22Rv1 (cell line): ENCODE measurements at regions not wholly inside any gene's neighbourhood (a gene's known extent, or its start where the extent isn't known, plus 50 kb on each side); places are given as distances from the start of the nearest gene placed in this dataset.

Source experiments
- H3K27ac ChIP-seq: fragments of 450-650 bp; 2 replicates; pipeline ENCODE4 v1.5.1; 2017
- ZFX ChIP-seq: fragments of 450-650 bp; IDR thresholded peaks from 2 replicates; pipeline ENCODE4 v1.6.1; 2017; ENCODE audit warnings: antibody characterized with exemption, borderline replicate concordance
- TF ChIP-seq, protein P1 (sequence below): fragments of 450-650 bp; IDR thresholded peaks from 2 replicates; pipeline ENCODE4 v1.5.1; 2017; ENCODE audit warnings: mild to moderate bottlenecking

DNA sequence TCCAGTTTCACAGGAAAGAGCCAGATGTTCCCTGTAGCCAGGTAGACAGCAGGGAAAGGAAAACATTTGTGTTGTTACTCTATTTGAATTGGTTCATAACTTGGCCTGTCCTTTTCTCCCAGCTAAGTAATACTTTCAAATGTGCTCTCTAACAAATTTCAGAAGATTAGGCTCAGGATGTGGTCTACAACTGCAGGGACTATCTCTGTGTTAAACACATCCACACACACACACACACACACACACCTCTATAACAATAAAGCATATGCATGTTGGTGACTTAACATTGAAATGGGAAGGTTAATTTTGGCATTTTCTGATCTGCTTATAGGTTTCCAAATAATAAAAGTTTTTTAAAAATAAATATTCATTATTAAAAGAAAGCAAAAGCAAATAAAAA lies 316.0 kb upstream of the ARGLU1 start:
- TF ChIP-seq, protein P1, sequence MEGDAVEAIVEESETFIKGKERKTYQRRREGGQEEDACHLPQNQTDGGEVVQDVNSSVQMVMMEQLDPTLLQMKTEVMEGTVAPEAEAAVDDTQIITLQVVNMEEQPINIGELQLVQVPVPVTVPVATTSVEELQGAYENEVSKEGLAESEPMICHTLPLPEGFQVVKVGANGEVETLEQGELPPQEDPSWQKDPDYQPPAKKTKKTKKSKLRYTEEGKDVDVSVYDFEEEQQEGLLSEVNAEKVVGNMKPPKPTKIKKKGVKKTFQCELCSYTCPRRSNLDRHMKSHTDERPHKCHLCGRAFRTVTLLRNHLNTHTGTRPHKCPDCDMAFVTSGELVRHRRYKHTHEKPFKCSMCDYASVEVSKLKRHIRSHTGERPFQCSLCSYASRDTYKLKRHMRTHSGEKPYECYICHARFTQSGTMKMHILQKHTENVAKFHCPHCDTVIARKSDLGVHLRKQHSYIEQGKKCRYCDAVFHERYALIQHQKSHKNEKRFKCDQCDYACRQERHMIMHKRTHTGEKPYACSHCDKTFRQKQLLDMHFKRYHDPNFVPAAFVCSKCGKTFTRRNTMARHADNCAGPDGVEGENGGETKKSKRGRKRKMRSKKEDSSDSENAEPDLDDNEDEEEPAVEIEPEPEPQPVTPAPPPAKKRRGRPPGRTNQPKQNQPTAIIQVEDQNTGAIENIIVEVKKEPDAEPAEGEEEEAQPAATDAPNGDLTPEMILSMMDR, result no peak
- TF ChIP-seq ZFX, result no peak

DNA sequence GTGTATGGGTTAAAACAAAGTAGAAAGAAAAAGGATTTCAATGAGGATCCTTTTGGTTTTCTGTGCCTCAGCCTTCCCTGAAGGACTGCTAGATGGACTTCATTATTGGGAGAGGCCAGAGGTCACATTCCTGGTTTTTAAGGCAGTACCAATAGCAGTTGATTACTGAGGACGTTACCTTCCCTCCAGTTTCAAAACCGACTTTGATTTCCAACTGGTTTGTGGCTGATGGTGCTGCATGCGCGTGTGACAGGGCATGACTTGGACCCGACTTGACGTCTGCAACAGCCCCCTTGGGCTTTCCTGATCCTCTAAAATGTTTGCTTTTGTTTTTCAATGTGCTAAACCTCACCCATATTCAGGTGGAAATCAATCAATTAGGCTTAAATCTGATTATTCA lies 314.3 kb upstream of the ARGLU1 start:
- no peak overlapping the region for H3K27ac ChIP-seq

More for the DNA sequence above, 316.0 kb upstream of the ARGLU1 start:
- no peak overlapping the region for H3K27ac ChIP-seq

DNA sequence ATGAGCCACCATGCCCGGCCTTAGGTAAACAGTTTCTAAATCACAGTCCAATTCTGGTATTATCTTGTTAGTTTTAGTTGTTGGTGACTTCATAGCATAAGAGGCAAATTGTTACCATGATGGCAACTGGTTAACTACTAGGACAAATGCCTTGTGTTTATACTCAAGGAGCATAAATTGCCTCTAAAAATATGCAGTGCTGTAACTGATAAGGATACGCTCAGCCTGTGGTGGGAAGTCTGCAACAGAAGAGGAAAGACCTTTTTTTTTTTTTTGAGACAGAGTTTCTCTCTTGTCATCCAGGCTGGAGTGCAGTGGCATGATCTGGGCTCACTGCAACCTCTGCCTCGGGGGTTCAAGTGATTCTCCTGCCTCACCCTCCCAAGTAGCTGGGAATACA lies 311.9 kb upstream of the ARGLU1 start:
- no peak for TF ChIP-seq ZFX
- TF ChIP-seq, protein P1, result no peak
- no peak overlapping the region for H3K27ac ChIP-seq

More for the DNA sequence above, 314.3 kb upstream of the ARGLU1 start:
- TF ChIP-seq ZFX, result no peak
- TF ChIP-seq, protein P1, result no peak

DNA sequence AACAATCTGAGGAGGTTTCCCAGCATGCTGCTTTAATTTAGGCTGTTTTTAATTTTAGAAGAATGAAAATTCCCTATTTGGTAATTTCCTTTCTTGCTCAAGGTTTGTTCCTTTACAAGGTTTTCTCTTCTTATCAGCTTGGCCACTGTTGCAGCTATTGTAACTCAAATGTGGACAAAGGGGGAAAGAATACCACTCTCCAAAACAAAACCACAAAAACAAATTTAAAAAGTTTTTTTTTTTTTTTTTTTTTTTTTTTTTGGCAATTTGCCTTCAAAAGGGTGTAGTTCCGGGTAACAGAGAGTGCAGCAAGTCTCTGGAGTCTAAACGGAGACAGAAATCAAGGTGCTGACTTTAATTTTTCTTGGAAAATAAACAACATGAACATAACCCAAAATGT lies 306.4 kb upstream of the ARGLU1 start:
- no peak overlapping the region for H3K27ac ChIP-seq
- TF ChIP-seq, protein P1, result no peak
- TF ChIP-seq ZFX, result no peak

DNA sequence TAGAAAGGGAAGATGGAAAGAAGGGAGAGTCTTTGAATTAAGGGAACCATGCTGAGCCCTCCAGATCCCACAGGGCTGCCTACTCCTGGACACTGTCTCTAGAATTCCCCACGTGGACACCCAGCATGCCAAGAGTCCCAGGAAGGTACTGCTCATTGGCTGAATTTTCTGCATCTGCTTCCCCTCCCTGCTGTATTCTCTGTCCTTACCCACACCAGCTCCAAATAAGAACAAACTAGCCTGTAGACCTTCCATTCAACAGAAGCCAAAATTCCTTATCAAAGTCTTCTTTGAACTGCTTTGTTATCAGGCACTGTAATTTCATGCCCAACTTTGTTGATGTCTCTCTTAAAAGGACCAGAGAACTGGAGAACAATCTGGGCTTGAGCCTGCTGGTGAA lies 305.9 kb upstream of the ARGLU1 start:
- no peak overlapping the region for H3K27ac ChIP-seq
- TF ChIP-seq, protein P1, result no peak
- no peak for TF ChIP-seq ZFX

DNA sequence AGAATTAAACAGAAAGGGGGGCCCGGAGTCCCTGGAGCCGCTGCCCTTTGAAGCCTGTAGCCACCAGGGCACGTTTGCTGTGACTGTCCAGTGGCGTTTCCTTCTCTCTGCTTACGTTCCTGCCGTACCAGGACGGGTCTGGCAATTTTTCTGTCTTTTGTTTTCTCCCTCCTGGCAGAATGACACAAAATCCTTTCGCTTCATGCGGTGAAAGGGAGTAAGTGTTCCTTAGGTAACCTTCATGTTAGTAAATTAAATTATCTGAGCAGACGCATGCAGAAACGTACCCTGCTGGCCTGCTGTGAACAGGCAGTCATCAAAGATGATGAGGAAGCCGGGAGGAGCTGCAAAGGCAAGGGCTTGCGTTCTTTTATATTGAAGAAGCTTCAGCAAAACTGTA lies 299.3 kb upstream of the ARGLU1 start:
- no peak overlapping the region for H3K27ac ChIP-seq
- TF ChIP-seq, protein P1, result no peak
- TF ChIP-seq ZFX, result no peak

DNA sequence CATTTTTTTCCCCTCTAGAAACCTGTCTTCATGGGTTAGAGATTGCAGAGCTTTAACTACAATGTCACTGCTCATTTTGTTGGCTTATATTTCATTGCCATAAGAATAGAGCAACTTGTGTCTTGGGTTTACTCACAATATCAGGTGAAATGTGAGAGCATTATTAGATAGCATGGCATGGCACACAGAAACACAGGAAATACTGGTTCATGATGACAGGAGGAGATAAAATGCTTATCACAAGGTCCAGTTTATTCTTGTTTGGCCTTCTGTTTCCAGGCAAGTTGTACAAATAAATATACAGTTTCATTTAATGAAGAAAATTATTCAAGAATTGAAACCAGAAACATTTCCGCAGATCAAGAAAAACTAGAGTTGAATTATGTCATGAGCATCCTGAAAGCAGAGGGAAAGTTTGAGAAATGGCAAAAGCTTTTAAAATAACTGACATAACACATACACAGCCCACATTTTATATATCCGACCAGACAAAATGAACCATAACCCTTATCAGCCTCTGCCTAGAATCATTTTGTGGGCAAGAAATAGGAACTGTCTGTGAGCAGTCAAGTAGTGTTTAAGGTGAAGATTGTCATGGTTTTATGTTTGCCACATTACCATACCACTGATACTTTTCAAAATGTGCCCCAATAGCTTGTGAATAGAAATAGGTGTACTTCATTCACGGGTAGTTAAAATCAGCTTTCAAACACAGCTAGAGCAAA lies 297.9 kb upstream of the ARGLU1 start:
- H3K27ac ChIP-seq, result no peak overlapping the region
- TF ChIP-seq, protein P1, result no peak
- TF ChIP-seq ZFX, result no peak
